ENCODE measurements at regions not wholly inside any gene's neighbourhood (a gene's known extent, or its start where the extent isn't known, plus 50 kb on each side); places are given as distances from the start of the nearest gene placed in this dataset.

DNA sequence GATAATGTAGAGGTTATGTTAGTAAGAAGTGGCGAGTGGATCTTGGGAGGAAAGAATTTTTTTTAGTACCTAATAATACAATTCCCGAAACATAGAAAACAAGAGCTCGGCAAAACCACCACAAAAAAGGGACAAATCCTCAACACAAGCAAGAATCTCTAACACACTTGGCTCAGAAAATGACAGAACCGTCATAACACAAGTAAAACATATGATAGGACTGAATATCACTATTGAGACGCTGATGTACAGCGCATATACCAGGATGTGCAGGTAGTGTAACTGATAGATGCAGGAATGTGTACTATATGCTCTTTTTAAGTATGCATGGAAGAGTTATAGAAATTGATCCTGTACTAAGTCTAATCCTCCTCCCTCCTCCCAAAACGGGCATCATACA, 564.5 kb downstream of the BCL11B start:
- H3K79me1 ChIP-seq (ENCODE audit: low read length), result no peaks in the 10 kb centered on the region
- no peak overlapping the region for H4K91ac ChIP-seq (ENCODE audit: low read depth, low read length)
- no peak overlapping the region for H3K4ac ChIP-seq (ENCODE audit: low read depth, low read length)
- no peak overlapping the region for H4K8ac ChIP-seq (ENCODE audit: low read depth, low read length)
- H3K14ac ChIP-seq (ENCODE audit: low read length), result no peak overlapping the region
- H2BK12ac ChIP-seq (ENCODE audit: low read length), result no peak overlapping the region
- no peak overlapping the region for H3K18ac ChIP-seq (ENCODE audit: low read length)
- no peak overlapping the region for H3K4me3 ChIP-seq (ENCODE audit: low read depth, low read length)
- no peaks in the 10 kb centered on the region for H3K79me2 ChIP-seq (ENCODE audit: control insufficient read depth, insufficient read depth, low read length, poor library complexity)
- no CpG with 5 or more reads among the region's 7 CpGs for WGBS (ENCODE audit: extremely low coverage, insufficient coverage, insufficient read length)
- no peak overlapping the region for H3K27ac ChIP-seq (ENCODE audit: low read depth, low read length)
- no peaks in the 10 kb centered on the region for H3K4me1 ChIP-seq (ENCODE audit: control insufficient read depth in 1 of 2, insufficient read depth in 2 of 2, low read length in 2 of 2)
- no peak overlapping the region for H2BK120ac ChIP-seq (ENCODE audit: insufficient read depth, low read length, poor library complexity)
- no peak overlapping the region for H3K4me2 ChIP-seq (ENCODE audit: low read length)
- H3K23ac ChIP-seq (ENCODE audit: low read length), result no peak overlapping the region
- no peak overlapping the region for H2BK5ac ChIP-seq (ENCODE audit: low read depth, low read length, poor library complexity)
- DNase-seq, result no peak
- no peak overlapping the region for H2AFZ ChIP-seq (ENCODE audit: insufficient read depth, low read length, poor library complexity)
- H4K12ac ChIP-seq (ENCODE audit: low read depth, low read length), result no peak overlapping the region
- no peak overlapping the region for H2AK5ac ChIP-seq (ENCODE audit: low read length)
- no peaks in the 10 kb centered on the region for H3K36me3 ChIP-seq (ENCODE audit: control insufficient read depth in 1 of 2, insufficient read depth in 2 of 2, low read length in 2 of 2)
- no peak overlapping the region for H3K9ac ChIP-seq (ENCODE audit: low read length)
- H3K9me3 ChIP-seq (ENCODE audit: insufficient read depth, low read depth, low read length), result no peaks in the 10 kb centered on the region
- H3K27me3 ChIP-seq (ENCODE audit: insufficient read depth, low read length), result no peaks in the 10 kb centered on the region

DNA sequence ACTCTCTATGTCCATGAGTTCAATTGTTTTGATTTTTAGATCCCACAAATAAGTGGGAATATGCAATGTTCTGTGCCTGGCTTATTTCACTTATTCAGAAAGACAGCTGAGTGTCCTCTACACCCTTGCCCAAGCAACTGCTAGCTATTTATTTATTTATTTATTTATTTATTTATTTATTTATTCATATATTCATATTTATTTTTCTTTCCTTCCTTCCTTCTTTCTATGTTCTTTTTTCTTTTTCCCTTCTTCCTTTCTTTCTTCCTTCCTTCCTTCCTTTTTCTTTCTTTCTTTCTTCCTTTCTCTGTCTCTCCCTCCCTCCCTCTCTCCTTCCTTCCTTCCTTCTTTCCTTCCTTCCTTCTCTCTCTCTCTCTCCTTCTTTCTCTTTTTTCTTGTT, 563.4 kb downstream of the BCL11B start:
- Histone ChIP-seq H3K4me2 (ENCODE audit: low read length) (no peak overlapping the region), H3K18ac (ENCODE audit: low read length) (no peak overlapping the region), H3K27ac (ENCODE audit: low read depth, low read length) (no peak overlapping the region), H3K23ac (ENCODE audit: low read length) (no peak overlapping the region), H4K91ac (ENCODE audit: low read depth, low read length) (no peak overlapping the region), H2AFZ (ENCODE audit: insufficient read depth, low read length, poor library complexity) (no peak overlapping the region), H3K36me3 (ENCODE audit: control insufficient read depth in 1 of 2, insufficient read depth in 2 of 2, low read length in 2 of 2) (no peaks in the 10 kb centered on the region), H3K79me2 (ENCODE audit: control insufficient read depth, insufficient read depth, low read length, poor library complexity) (no peaks in the 10 kb centered on the region), H4K12ac (ENCODE audit: low read depth, low read length) (no peak overlapping the region), H2AK5ac (ENCODE audit: low read length) (no peak overlapping the region), H4K8ac (ENCODE audit: low read depth, low read length) (no peak overlapping the region), H3K4ac (ENCODE audit: low read depth, low read length) (no peak overlapping the region), H2BK12ac (ENCODE audit: low read length) (no peak overlapping the region), H3K79me1 (ENCODE audit: low read length) (no peaks in the 10 kb centered on the region), H3K4me3 (ENCODE audit: low read depth, low read length) (no peak overlapping the region), H3K14ac (ENCODE audit: low read length) (no peak overlapping the region), H3K9ac (ENCODE audit: low read length) (no peak overlapping the region), H2BK120ac (ENCODE audit: insufficient read depth, low read length, poor library complexity) (no peak overlapping the region), H2BK5ac (ENCODE audit: low read depth, low read length, poor library complexity) (no peak overlapping the region), H3K27me3 (ENCODE audit: insufficient read depth, low read length) (no peaks in the 10 kb centered on the region), H3K4me1 (ENCODE audit: control insufficient read depth in 1 of 2, insufficient read depth in 2 of 2, low read length in 2 of 2) (no peaks in the 10 kb centered on the region), H3K9me3 (ENCODE audit: insufficient read depth, low read depth, low read length) (no peaks in the 10 kb centered on the region)
- no peak for DNase-seq

DNA sequence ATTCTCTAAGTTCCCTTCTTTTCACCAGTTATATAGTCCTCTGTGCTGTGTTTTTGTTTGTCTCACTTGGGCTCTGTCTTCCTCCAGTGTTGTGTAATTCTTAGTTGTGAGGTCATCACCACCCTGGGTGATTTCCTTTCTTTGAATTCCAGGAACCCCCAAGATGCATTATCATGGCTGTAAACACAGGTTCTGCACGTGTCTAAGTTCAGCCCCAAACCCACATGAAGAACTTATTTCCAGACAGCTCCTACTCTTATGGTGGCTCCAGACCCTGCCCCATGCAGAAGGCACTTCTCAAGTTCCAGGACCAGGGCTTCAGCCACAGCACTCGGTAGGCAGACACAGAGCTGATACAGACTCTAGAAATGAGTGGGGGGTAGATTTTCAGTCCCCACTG, 560.5 kb downstream of the BCL11B start:
- no peak overlapping the region for H4K91ac ChIP-seq (ENCODE audit: low read depth, low read length)
- no peak overlapping the region for H3K14ac ChIP-seq (ENCODE audit: low read length)
- H3K4ac ChIP-seq (ENCODE audit: low read depth, low read length), result no peak overlapping the region
- WGBS (ENCODE audit: extremely low coverage, insufficient coverage, insufficient read length), result no CpG with 5 or more reads among the region's 2 CpGs
- H3K4me3 ChIP-seq (ENCODE audit: low read depth, low read length), result no peak overlapping the region
- no peak overlapping the region for H2AK5ac ChIP-seq (ENCODE audit: low read length)
- no peak overlapping the region for H2BK12ac ChIP-seq (ENCODE audit: low read length)
- no peak overlapping the region for H4K12ac ChIP-seq (ENCODE audit: low read depth, low read length)
- H3K4me2 ChIP-seq (ENCODE audit: low read length), result no peak overlapping the region
- H3K27ac ChIP-seq (ENCODE audit: low read depth, low read length), result no peak overlapping the region
- no peak overlapping the region for H3K23ac ChIP-seq (ENCODE audit: low read length)
- H2AFZ ChIP-seq (ENCODE audit: insufficient read depth, low read length, poor library complexity), result no peak overlapping the region
- no peak overlapping the region for H3K9ac ChIP-seq (ENCODE audit: low read length)
- H3K79me1 ChIP-seq (ENCODE audit: low read length), result no peaks in the 10 kb centered on the region
- no peak for DNase-seq
- no peaks in the 10 kb centered on the region for H3K27me3 ChIP-seq (ENCODE audit: insufficient read depth, low read length)
- no peak overlapping the region for H3K18ac ChIP-seq (ENCODE audit: low read length)
- H2BK120ac ChIP-seq (ENCODE audit: insufficient read depth, low read length, poor library complexity), result no peak overlapping the region
- no peaks in the 10 kb centered on the region for H3K4me1 ChIP-seq (ENCODE audit: control insufficient read depth in 1 of 2, insufficient read depth in 2 of 2, low read length in 2 of 2)
- H3K36me3 ChIP-seq (ENCODE audit: control insufficient read depth in 1 of 2, insufficient read depth in 2 of 2, low read length in 2 of 2), result no peaks in the 10 kb centered on the region
- H2BK5ac ChIP-seq (ENCODE audit: low read depth, low read length, poor library complexity), result no peak overlapping the region
- no peaks in the 10 kb centered on the region for H3K79me2 ChIP-seq (ENCODE audit: control insufficient read depth, insufficient read depth, low read length, poor library complexity)
- no peak overlapping the region for H4K8ac ChIP-seq (ENCODE audit: low read depth, low read length)
- no peaks in the 10 kb centered on the region for H3K9me3 ChIP-seq (ENCODE audit: insufficient read depth, low read depth, low read length)

DNA sequence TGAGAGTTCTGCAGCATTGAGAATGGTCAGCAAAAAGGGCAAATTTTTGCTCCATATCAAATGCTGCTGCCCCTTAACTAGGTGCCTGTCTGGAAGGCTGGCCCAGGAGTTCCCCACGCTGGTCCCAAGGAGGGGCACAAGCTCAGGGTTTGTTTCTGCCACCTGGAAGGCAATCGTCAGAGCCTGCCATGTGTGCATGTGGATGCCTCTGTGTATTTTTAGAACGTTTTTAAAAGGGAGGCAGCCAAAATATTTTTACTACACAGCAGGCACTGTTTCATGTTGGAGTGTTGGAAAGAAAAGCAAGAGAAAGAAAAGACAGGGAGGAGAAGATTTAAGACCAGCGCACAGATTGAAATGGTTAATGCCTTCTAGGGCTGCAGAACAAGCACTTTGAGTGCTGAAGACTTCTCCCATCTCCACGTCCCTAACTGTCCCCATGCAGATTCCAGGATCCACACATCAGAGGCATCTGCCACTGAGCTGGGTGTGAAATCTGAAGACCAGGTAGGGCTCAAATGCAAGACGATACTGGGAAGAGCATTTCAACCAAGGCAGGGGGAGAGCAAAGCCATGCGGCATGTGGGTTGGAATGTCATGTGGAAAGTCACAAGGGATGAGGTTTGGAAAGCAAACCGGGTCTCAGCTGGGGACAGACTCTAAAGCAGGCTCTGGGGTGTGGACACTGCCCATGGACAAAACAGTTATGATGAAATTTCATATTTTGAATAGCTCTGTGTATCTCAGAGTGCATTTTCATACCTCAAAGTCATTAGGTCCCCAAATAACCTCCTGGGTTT, 557.2 kb downstream of the BCL11B start:
- Histone ChIP-seq H4K12ac (ENCODE audit: low read depth, low read length) (no peak overlapping the region), H3K4me1 (ENCODE audit: control insufficient read depth in 1 of 2, insufficient read depth in 2 of 2, low read length in 2 of 2) (no peaks in the 10 kb centered on the region), H2BK5ac (ENCODE audit: low read depth, low read length, poor library complexity) (no peak overlapping the region), H4K8ac (ENCODE audit: low read depth, low read length) (no peak overlapping the region), H2AFZ (ENCODE audit: insufficient read depth, low read length, poor library complexity) (no peak overlapping the region), H3K9ac (ENCODE audit: low read length) (no peak overlapping the region), H3K4ac (ENCODE audit: low read depth, low read length) (no peak overlapping the region), H3K27ac (ENCODE audit: low read depth, low read length) (no peak overlapping the region), H3K23ac (ENCODE audit: low read length) (peak overlapping the region; percentile 29), H3K36me3 (ENCODE audit: control insufficient read depth in 1 of 2, insufficient read depth in 2 of 2, low read length in 2 of 2) (no peaks in the 10 kb centered on the region), H2AK5ac (ENCODE audit: low read length) (no peak overlapping the region), H3K18ac (ENCODE audit: low read length) (no peak overlapping the region), H2BK120ac (ENCODE audit: insufficient read depth, low read length, poor library complexity) (no peak overlapping the region), H4K91ac (ENCODE audit: low read depth, low read length) (no peak overlapping the region), H3K79me1 (ENCODE audit: low read length) (no peaks in the 10 kb centered on the region), H3K27me3 (ENCODE audit: insufficient read depth, low read length) (no peaks in the 10 kb centered on the region), H3K4me2 (ENCODE audit: low read length) (no peak overlapping the region), H3K4me3 (ENCODE audit: low read depth, low read length) (no peak overlapping the region), H3K9me3 (ENCODE audit: insufficient read depth, low read depth, low read length) (no peaks in the 10 kb centered on the region), H3K79me2 (ENCODE audit: control insufficient read depth, insufficient read depth, low read length, poor library complexity) (no peaks in the 10 kb centered on the region), H3K14ac (ENCODE audit: low read length) (no peak overlapping the region), H2BK12ac (ENCODE audit: low read length) (no peak overlapping the region)
- WGBS (ENCODE audit: extremely low coverage, insufficient coverage, insufficient read length), result no CpG with 5 or more reads among the region's 8 CpGs
- no peak for DNase-seq
